ENCODE measurements at regions not wholly inside any gene's neighbourhood (a gene's known extent, or its start where the extent isn't known, plus 50 kb on each side); places are given as distances from the start of the nearest gene placed in this dataset.

GRCh38 chr7:114812570-114812969 lies 109.3 kb upstream of the MDFIC start:
- TF ChIP-seq CTCF (conservative IDR thresholded peaks at IDR 0.05) (no peak), EZH2 (IDR thresholded peaks at IDR 0.05; ENCODE audit: low read depth) (no peak)

Data from PC-9 (cell line).